GM12875 (cell line): ENCODE measurements at regions not wholly inside any gene's neighbourhood (a gene's known extent, or its start where the extent isn't known, plus 50 kb on each side); places are given as distances from the start of the nearest gene placed in this dataset.

Experiments used
- H3K4me3 ChIP-seq: one replicate; pipeline ENCODE4 v1.5.1; 2011; ENCODE audit warnings: low read depth, low read length, control low read depth
- CTCF ChIP-seq: IDR thresholded peaks from 2 replicates; pipeline ENCODE4 v1.5.1; 2011; ENCODE audit warnings: low read depth, mild to moderate bottlenecking, control low read depth, inconsistent platforms, low read length, moderate library complexity, borderline replicate concordance; ENCODE audit not compliant: insufficient read depth

- no peak overlapping the region for H3K4me3 ChIP-seq
- TF ChIP-seq CTCF, result no peak
These were observed 215.3 kb downstream of the RNF152 start for GRCh38 chr18:61677435-61677970.

GRCh38 chr18:61676773-61677434 lies 215.9 kb downstream of the RNF152 start:
- H3K4me3 ChIP-seq, result no peak overlapping the region
- TF ChIP-seq CTCF, result no peak

- no peak overlapping the region for H3K4me3 ChIP-seq
- no peak for TF ChIP-seq CTCF
These were observed 223.5 kb downstream of the RNF152 start for GRCh38 chr18:61669320-61669719.

GRCh38 chr18:61666876-61667590 lies 225.8 kb downstream of the RNF152 start:
- no peak for TF ChIP-seq CTCF
- H3K4me3 ChIP-seq, result no peak overlapping the region

GRCh38 chr18:61664419-61665084 lies 228.3 kb downstream of the RNF152 start:
- no peak overlapping the region for H3K4me3 ChIP-seq
- TF ChIP-seq CTCF, result no peak

- no peak overlapping the region for H3K4me3 ChIP-seq
- TF ChIP-seq CTCF, result no peak
These were observed 230.1 kb downstream of the RNF152 start for GRCh38 chr18:61662726-61663125.

GRCh38 chr18:61658431-61658830 lies 234.4 kb downstream of the RNF152 start:
- H3K4me3 ChIP-seq, result no peak overlapping the region
- TF ChIP-seq CTCF, result no peak
